ENCODE measurements at regions not wholly inside any gene's neighbourhood (a gene's known extent, or its start where the extent isn't known, plus 50 kb on each side); places are given as distances from the start of the nearest gene placed in this dataset.

GRCh38 chr13:91292630-91293221 is 54.8 kb upstream of the MIR17HG start:
- DNase-seq (ENCODE audit: low read depth, low spot score), result no peak
- no peak overlapping the region for H3K4me3 ChIP-seq (ENCODE audit: low read length)

- no peak for DNase-seq (ENCODE audit: low read depth, low spot score)
These were observed 51.6 kb upstream of the MIR17HG start for GRCh38 chr13:91295712-91296410.

GRCh38 chr13:91297503-91297902 is 50.0 kb upstream of the MIR17HG start:
- no peak overlapping the region for H3K4me3 ChIP-seq (ENCODE audit: low read length)
- no peak for DNase-seq (ENCODE audit: low read depth, low spot score)

More at GRCh38 chr13:91295712-91296410, 51.6 kb upstream of the MIR17HG start:
- no peak overlapping the region for H3K4me3 ChIP-seq (ENCODE audit: low read length)

Measured in Jurkat, Clone E6-1 (cell line).